Activated T-cell treated with anti-CD3 and anti-CD28 coated beads, Interleukin-2, amount 50 U/mL, for 72 hours (primary cell): ENCODE measurements at regions not wholly inside any gene's neighbourhood (a gene's known extent, or its start where the extent isn't known, plus 50 kb on each side); places are given as distances from the start of the nearest gene placed in this dataset.

ENCODE experiments used
- ATAC-seq, 2 donors: fragments of 150-1000 bp; cut with Tn5 transposase; replicated peaks in 1 of 2; 2 replicates each; pipeline ENCODE4 v1.10.0; 2021; ENCODE audit warnings: moderate library complexity in 2 of 2, mild to moderate bottlenecking in 1 of 2
- DNase-seq, 2 donors: peaks; one replicate each; pipeline ENCODE4 v3.0.0; 2021 to 2022; ENCODE audit warnings: mixed read lengths in 1 of 2
- H3K27ac Mint-ChIP-seq: one replicate; pipeline ENCODE4 v1.8.0; 2022; ENCODE audit warnings: mild to moderate bottlenecking, moderate library complexity, mixed read lengths
- H3K27me3 Mint-ChIP-seq: one replicate; pipeline ENCODE4 v1.8.0; 2022; ENCODE audit warnings: low read depth, mixed read lengths
- H3K36me3 Mint-ChIP-seq, 2 donors: one replicate each; pipeline ENCODE4 v1.8.0; 2022; ENCODE audit warnings: mixed read lengths in 2 of 2, mild to moderate bottlenecking in 1 of 2; ENCODE audit not compliant: insufficient read depth in 2 of 2
- H3K4me1 Mint-ChIP-seq: one replicate; pipeline ENCODE4 v1.8.0; 2022; ENCODE audit warnings: low read depth, mixed read lengths
- H3K4me3 Mint-ChIP-seq, 2 donors: one replicate each; pipeline ENCODE4 v1.8.0; 2022; ENCODE audit warnings: mild to moderate bottlenecking in 2 of 2, mixed read lengths in 2 of 2, moderate library complexity in 2 of 2
- H3K9me3 Mint-ChIP-seq, 2 donors: one replicate each; pipeline ENCODE4 v1.8.0; 2022; ENCODE audit warnings: mixed read lengths in 2 of 2

DNA sequence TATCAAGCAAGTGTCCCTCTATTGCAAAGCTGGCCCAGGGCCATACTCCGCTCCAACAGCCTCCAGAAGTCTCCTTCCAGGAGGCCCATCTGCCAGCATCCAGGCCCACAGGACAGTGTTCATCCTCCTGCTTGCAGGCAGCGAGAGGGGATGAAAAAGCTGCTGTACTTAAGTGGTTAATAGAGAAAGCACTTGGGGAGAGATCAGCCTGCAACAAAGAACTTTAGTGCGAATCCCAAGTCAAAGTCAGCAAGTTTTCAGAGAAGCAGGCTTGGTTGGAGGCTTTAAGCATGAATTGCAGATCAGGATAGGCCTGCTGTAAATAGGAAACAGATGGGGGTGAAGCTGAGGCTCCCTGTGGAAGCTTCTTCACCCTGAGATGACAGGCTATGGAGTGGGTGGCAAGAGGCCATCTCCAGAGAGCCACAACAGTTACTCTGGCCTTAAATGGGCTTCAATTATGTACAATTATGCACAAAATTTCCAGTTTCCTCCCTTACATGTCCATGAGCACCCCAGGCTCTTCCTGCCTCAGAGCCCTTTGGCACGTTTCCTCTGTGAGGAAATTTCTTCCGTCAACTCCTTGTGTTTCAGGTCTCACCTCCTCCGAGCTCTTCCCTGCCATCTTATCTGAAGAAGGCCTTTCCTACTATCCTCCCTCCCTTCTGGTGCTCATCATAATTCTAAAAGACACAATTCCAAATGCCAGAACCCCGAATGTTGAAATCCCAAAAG lies 98.0 kb upstream of the NR3C1 start:
- no peak for DNase-seq
- Mint-ChIP-seq H3K27ac (no peak overlapping the region), H3K4me3 (no peak overlapping the region), H3K27me3 (no peaks in the 10 kb centered on the region), H3K9me3 (no peaks in the 10 kb centered on the region), H3K4me1 (no peaks in the 10 kb centered on the region), H3K36me3 (peaks cover 0 to 1% of the 10 kb centered on the region in 2 donors)
- no peak for ATAC-seq

DNA sequence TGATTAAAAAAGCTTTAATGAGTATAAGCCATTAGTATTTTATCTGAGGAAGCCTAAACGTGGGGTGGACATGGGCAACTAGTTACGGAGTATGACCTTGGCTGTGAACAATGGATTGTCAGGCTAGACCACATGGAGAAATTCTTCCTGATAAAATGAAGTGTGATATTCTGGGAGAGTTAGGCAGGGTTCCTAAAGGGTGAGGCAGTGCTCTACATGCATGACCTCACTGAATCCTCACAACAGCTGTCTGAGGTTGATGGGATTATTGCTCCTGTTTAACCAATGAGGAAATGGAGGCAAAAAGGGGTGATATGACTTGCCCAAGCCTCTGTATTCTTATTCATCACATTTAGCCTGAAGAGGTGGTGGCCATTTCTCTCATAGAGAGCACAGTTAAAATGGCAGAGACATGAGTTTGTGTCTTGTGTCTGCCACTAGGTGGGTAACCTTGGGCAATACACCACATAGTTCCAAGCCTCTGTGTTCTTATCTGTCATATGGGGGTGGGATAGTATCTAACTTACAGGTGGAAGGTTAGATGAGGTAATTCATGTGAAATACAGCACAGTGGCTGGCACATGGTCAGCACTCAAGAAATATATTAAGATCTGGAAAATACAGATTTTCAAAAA lies 96.1 kb upstream of the NR3C1 start:
- H3K4me3 Mint-ChIP-seq = no peak overlapping the region
- no peak overlapping the region for H3K27ac Mint-ChIP-seq
- DNase-seq (no peak), ATAC-seq (peak in 1 of 2 donors; percentile 53)
- H3K27me3 Mint-ChIP-seq = no peaks in the 10 kb centered on the region
- H3K9me3 Mint-ChIP-seq = peaks cover 0 to 4% of the 10 kb centered on the region in 2 donors
- no peaks in the 10 kb centered on the region for H3K4me1 Mint-ChIP-seq
- H3K36me3 Mint-ChIP-seq = peaks cover 0 to 1% of the 10 kb centered on the region in 2 donors

DNA sequence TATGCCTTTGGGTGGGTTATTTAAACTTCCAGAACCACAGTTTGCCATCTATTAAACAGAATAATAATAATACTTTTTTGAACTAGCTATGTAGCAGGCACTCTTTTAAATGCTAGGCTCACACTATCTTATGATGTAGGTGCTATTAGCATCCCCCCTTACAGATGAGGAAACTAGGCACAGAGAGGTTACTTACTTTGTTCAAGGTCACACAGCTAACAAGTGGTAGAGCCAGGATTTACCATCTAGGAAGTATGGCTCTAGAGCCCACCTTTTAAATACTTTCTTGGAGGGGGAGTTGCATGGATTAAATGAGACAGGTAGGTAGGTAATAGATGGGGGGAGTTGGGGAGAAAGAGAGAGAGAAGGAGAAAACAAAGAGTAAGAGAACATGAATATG lies 95.3 kb upstream of the NR3C1 start:
- H3K27me3 Mint-ChIP-seq = no peaks in the 10 kb centered on the region
- H3K4me1 Mint-ChIP-seq = no peaks in the 10 kb centered on the region
- H3K4me3 Mint-ChIP-seq = no peak overlapping the region
- no peak overlapping the region for H3K27ac Mint-ChIP-seq
- ATAC-seq (no peak), DNase-seq (no peak)
- H3K36me3 Mint-ChIP-seq = peaks cover 0 to 1% of the 10 kb centered on the region in 2 donors
- peaks cover 0 to 4% of the 10 kb centered on the region in 2 donors for H3K9me3 Mint-ChIP-seq

DNA sequence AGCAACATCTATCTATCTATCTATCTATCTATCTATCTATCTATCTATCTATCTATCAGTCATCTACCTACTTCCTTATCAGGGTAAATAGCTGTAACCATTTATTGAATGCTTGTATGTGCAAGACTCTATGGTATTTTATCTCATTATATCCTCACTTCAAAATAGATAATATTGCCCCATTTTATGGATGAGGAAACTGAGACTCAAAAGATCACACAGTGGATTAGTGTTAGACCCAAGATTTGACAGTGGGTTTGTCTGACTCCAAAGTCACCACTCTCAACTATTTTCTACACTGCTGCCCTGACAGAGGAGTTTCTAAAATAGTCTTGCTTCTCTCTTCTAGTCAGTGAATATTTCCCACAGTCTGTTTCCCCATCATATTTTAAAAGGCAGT lies 94.3 kb upstream of the NR3C1 start:
- no peaks in the 10 kb centered on the region for H3K4me1 Mint-ChIP-seq
- peaks cover 0 to 1% of the 10 kb centered on the region in 2 donors for H3K36me3 Mint-ChIP-seq
- H3K9me3 Mint-ChIP-seq = peaks cover 0 to 4% of the 10 kb centered on the region in 2 donors
- no peak overlapping the region for H3K4me3 Mint-ChIP-seq
- no peaks in the 10 kb centered on the region for H3K27me3 Mint-ChIP-seq
- no peak for ATAC-seq
- H3K27ac Mint-ChIP-seq = no peak overlapping the region
- no peak for DNase-seq

DNA sequence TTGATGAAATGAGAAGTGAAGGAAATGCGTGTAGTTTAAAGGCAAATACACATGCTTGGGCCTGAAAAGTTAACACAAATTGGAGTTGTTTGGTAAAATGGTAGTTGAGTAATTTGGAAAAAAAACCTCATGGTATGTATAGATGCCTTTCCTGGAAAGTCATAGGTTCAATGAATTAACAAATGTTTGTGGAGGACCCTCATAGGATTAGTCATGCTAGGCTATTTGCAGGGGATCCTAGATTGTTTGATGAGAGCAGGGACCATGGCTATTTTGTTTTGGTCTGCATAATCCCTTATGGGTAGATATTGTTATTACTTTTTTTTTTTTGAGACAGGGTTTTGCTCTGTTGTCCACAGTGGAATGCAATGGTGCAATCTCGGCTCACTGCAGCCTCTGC lies 93.5 kb upstream of the NR3C1 start:
- Mint-ChIP-seq H3K27me3 (no peaks in the 10 kb centered on the region), H3K4me1 (no peaks in the 10 kb centered on the region), H3K36me3 (peaks cover 0 to 1% of the 10 kb centered on the region in 2 donors), H3K9me3 (peaks cover 0 to 4% of the 10 kb centered on the region in 2 donors), H3K4me3 (no peak overlapping the region), H3K27ac (no peak overlapping the region)
- DNase-seq = no peak
- no peak for ATAC-seq

DNA sequence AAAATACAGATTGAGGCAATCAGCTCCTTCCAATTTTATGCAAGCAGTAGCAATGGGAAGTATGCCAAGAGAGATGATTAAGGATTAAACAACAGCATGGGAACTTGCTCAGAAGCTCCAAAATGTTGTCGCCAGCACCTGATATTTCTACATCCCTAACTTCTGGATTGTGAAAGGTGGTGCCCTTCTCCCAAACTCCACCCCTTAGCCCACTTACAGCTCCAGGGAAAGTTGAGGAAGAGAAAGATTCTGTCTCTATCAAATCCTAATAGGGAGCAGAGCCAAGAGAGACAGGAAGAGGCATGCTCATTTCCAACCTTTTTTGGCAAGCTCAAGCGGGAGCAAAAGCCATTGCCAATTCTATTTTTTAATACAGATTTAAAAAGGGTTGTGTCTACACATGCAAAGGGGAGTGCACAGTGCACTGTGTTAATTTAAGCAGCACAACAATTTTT lies 92.4 kb upstream of the NR3C1 start:
- DNase-seq (no peak), ATAC-seq (no peak)
- Mint-ChIP-seq H3K27ac (no peak overlapping the region), H3K36me3 (peaks cover 0 to 1% of the 10 kb centered on the region in 2 donors), H3K9me3 (peaks cover 0 to 4% of the 10 kb centered on the region in 2 donors), H3K4me3 (no peak overlapping the region), H3K27me3 (no peaks in the 10 kb centered on the region), H3K4me1 (no peaks in the 10 kb centered on the region)

DNA sequence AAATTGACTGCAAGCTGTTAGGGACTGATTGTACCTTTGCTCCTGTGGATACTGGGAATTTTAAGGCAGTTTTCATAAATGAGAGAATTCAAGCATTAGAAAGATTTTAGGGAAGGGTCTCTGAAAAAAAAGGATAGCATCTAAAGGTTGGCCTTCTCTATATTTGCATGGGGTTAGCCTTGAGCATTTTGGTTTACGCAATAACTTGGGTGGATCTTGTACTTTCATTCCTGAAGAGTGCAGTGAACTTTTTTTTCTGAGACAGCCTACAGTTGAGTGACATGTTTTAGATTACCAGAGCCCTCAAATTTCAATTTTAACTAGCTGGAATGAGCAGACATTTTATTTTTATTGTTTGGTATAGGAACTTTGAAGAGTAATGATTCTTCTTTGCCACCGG lies 91.6 kb upstream of the NR3C1 start:
- no peak for ATAC-seq

DNA sequence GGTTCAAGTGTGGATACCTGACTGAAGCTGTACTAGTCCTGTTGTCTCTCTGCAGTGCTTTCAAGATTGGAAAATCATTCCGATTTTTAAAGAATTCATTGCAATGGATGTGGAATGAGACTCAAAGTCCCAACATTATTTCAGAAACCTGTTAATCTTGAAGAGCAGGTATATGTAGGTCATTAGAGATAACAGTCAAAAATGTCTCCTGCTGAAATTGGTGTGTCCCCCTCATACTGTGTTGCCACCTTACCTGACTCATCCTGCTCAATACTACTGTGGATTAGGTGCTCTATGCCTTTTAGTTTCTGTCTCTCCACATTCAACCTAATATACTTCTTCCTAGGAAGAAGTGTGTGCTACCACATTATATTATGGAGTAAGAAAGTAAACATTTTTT lies 91.1 kb upstream of the NR3C1 start:
- Mint-ChIP-seq H3K27ac (no peak overlapping the region), H3K4me1 (no peaks in the 10 kb centered on the region), H3K27me3 (no peaks in the 10 kb centered on the region), H3K36me3 (no peaks in the 10 kb centered on the region), H3K4me3 (no peak overlapping the region), H3K9me3 (peaks cover 0 to 4% of the 10 kb centered on the region in 2 donors)
- DNase-seq (no peak), ATAC-seq (no peak)

More for the DNA sequence above, 91.6 kb upstream of the NR3C1 start:
- no peaks in the 10 kb centered on the region for H3K27me3 Mint-ChIP-seq
- no peak overlapping the region for H3K27ac Mint-ChIP-seq
- H3K4me1 Mint-ChIP-seq = no peaks in the 10 kb centered on the region
- H3K4me3 Mint-ChIP-seq = no peak overlapping the region
- H3K36me3 Mint-ChIP-seq = peaks cover 0 to 1% of the 10 kb centered on the region in 2 donors
- DNase-seq = no peak
- H3K9me3 Mint-ChIP-seq = peaks cover 0 to 4% of the 10 kb centered on the region in 2 donors

DNA sequence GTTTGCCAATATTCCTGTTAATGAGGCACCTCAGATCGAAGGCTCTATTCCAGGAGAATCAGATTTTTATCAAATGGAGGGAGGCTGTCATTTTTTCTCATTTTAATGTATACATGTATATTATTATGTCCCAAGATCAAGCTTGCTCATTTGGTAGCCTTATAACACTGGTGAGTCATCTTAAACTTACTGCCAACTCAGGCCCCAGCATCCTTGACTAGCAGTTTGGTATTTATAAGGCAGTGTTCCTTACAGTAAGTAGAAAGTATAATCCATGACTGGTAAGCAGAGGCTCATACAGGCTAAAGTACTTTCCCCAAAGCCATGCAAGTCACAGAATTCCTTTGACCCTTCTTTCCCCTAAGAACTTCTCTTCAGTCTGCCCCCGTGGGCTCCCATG lies 90.7 kb upstream of the NR3C1 start:
- Mint-ChIP-seq H3K27me3 (no peaks in the 10 kb centered on the region), H3K4me1 (no peaks in the 10 kb centered on the region), H3K36me3 (no peaks in the 10 kb centered on the region), H3K9me3 (peaks cover 0 to 7% of the 10 kb centered on the region in 2 donors), H3K4me3 (no peak overlapping the region), H3K27ac (no peak overlapping the region)
- DNase-seq (no peak), ATAC-seq (peak in 1 of 2 donors; percentile 32)

DNA sequence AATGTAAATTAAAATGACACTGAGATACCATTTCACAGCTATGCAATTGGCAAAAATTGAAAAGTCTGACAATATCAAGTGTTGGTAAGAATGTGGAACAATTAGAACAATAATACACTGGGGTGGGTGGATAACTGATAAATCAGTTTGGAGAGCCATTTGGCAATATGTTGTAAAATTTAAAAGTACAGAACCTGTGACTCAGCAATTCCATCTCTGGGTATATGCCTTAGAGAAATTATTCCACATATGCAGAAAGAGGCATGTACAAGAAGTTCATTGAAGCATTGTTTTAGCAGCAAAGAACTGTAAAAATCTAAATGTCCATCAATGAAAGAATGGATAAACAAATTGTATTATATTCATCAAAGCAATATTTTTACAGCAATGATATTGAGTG lies 89.3 kb upstream of the NR3C1 start:
- H3K4me1 Mint-ChIP-seq = no peaks in the 10 kb centered on the region
- peaks cover 0 to 7% of the 10 kb centered on the region in 2 donors for H3K9me3 Mint-ChIP-seq
- H3K27me3 Mint-ChIP-seq = no peaks in the 10 kb centered on the region
- no peak overlapping the region for H3K4me3 Mint-ChIP-seq
- no peaks in the 10 kb centered on the region for H3K36me3 Mint-ChIP-seq
- no peak overlapping the region for H3K27ac Mint-ChIP-seq
- ATAC-seq (no peak), DNase-seq (no peak)

DNA sequence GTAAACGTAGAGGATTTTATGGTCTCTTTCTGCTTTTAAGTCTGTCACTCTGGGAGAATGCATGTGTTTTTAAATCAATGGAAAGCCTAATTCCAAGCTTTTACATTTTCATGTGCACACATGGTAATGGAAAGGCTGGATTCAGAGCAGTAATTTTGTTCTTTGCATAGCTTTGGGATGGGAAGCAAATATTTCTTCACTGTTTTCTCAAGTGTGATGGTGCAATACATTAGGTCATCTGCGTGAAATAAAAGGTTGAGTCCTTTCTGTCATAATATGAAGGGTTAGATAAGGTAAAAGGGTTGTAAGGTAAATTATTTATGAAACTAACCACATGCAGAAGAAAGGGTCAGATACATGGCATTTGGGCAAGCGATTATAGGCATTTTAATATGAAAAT lies 88.2 kb upstream of the NR3C1 start:
- H3K9me3 Mint-ChIP-seq = peaks cover 0 to 7% of the 10 kb centered on the region in 2 donors
- no peak overlapping the region for H3K27ac Mint-ChIP-seq
- no peaks in the 10 kb centered on the region for H3K27me3 Mint-ChIP-seq
- H3K4me3 Mint-ChIP-seq = no peak overlapping the region
- H3K36me3 Mint-ChIP-seq = no peaks in the 10 kb centered on the region
- ATAC-seq (no peak), DNase-seq (no peak)
- no peaks in the 10 kb centered on the region for H3K4me1 Mint-ChIP-seq

DNA sequence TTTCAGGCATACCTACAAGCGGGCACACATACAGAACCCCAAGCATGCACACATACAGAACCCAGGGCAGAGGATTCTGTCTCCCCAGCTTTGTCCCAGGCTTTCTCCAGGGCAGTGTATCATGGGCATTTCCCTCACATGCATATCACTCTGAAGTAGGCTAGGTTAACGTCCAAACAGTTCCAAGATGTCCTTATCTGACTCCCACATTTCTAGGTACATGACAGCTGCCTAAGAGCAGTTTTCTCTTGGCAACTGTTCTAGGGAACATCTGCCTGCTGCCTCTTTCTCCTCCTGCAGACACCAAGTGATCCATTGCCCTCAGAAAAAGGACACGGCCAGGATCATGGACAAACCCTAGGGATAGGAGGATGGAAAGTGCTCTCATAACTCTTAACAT lies 84.9 kb upstream of the NR3C1 start:
- no peak for DNase-seq
- H3K4me3 Mint-ChIP-seq = no peak overlapping the region
- no peak overlapping the region for H3K27ac Mint-ChIP-seq
- peaks cover 0 to 3% of the 10 kb centered on the region in 2 donors for H3K9me3 Mint-ChIP-seq
- no peaks in the 10 kb centered on the region for H3K27me3 Mint-ChIP-seq
- no peak for ATAC-seq
- H3K36me3 Mint-ChIP-seq = no peaks in the 10 kb centered on the region
- no peaks in the 10 kb centered on the region for H3K4me1 Mint-ChIP-seq

DNA sequence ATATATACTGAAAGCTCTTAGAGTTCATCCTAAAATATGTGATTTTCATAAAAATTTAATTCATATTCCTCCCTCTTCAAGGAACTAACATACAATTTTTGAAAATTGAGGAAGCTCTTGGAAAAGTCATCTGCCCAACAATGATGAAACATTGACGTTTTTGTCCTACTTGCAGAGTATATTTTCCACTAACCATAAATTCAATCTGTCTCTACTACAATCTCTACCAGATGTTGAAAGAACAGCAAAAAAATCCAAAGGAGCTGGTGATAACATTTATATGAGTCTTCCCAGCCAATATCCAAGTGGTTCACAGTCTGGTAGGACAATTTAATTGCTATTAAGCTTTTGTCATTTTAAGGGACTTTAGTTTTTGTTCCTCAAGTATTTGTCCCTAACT lies 81.1 kb upstream of the NR3C1 start:
- Mint-ChIP-seq H3K4me1 (no peaks in the 10 kb centered on the region), H3K27ac (no peak overlapping the region), H3K36me3 (no peaks in the 10 kb centered on the region)

More for the DNA sequence above, 81.1 kb upstream of the NR3C1 start:
- H3K9me3 Mint-ChIP-seq = peaks cover 0 to 3% of the 10 kb centered on the region in 2 donors
- H3K4me3 Mint-ChIP-seq = no peak overlapping the region
- no peak for DNase-seq
- no peaks in the 10 kb centered on the region for H3K27me3 Mint-ChIP-seq
- no peak for ATAC-seq
